Skeletal muscle satellite cell (primary cell): ENCODE measurements at regions not wholly inside any gene's neighbourhood (a gene's known extent, or its start where the extent isn't known, plus 50 kb on each side); places are given as distances from the start of the nearest gene placed in this dataset.
"Not testable (repeated sequence)": the region's sequence is repeated elsewhere in the genome, so short reads cannot be mapped to it uniquely, and the experiment has no call there.

Source experiments
- H3K27me3 ChIP-seq: 2 replicates; pipeline ENCODE4 v1.7.0; 2013; ENCODE audit warnings: low read length; ENCODE audit not compliant: control insufficient read depth, insufficient read depth
- H3K36me3 ChIP-seq: 2 replicates; pipeline ENCODE4 v1.7.0; 2013; ENCODE audit warnings: mild to moderate bottlenecking, control low read depth, low read length; ENCODE audit not compliant: insufficient read depth
- H3K4me1 ChIP-seq: 2 replicates; pipeline ENCODE4 v1.7.0; 2013; ENCODE audit warnings: low read length; ENCODE audit not compliant: control insufficient read depth, insufficient read depth
- H3K4me2 ChIP-seq: 2 replicates; pipeline ENCODE4 v1.7.0; 2013; ENCODE audit warnings: mild to moderate bottlenecking, low read length
- H3K4me3 ChIP-seq: 2 replicates; pipeline ENCODE4 v1.7.0; 2013; ENCODE audit warnings: low read length
- H3K9ac ChIP-seq: 2 replicates; pipeline ENCODE4 v1.7.0; 2013; ENCODE audit warnings: mild to moderate bottlenecking, low read depth, low read length, moderate library complexity
- H3K9me3 ChIP-seq: replicated peaks from 2 replicates; pipeline ENCODE4 v1.7.0; 2013; ENCODE audit warnings: mild to moderate bottlenecking, control low read depth, low read length

DNA sequence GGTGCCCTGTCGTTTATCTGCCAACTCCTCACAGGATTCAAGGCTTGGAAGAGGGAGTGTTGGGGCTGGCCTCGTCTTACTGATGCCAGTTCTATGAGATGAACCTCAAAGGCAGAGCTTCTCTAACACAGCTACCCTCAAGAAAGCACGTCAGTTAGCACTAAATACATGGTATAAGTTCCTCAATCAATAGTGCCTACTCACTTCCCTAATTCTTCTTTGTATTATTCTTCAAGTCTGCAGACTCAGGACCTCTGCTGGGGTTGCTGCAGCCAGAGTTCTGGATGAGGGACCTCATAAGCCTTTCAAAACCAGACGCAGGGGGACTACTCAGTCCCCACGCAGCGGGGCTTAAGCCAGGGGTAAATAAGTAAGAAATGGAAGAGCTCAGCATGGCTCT, 118.3 kb downstream of the VPREB1 start:
- Histone ChIP-seq H3K4me2 (no peak overlapping the region), H3K4me1 (no peaks in the 10 kb centered on the region)

DNA sequence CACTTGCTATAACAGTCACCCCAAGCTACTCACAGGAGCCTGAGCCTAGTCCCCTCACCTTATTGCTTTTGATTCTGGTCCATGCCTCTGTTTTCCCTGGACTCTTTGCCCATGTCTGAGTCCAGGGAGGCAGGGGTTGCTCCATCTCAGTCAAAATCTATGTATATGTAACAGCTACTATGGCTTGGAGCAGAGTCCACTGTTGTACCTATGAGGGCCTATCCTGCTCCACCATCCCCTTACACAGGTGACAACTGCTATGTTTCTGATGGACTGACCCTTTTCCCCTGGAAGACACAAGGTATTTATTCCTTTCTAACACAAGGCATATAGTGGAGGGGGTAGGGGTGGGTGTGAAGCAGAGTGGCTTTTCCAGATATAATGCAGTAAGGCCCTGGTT, 119.6 kb downstream of the VPREB1 start:
- Histone ChIP-seq H3K4me3 (no peak overlapping the region), H3K36me3 (no peaks in the 10 kb centered on the region), H3K27me3 (peaks cover 68% of the 10 kb centered on the region), H3K4me1 (no peaks in the 10 kb centered on the region), H3K9ac (no peak overlapping the region), H3K9me3 (no peaks in the 10 kb centered on the region), H3K4me2 (no peak overlapping the region)

More for the DNA sequence above, 118.3 kb downstream of the VPREB1 start:
- no peaks in the 10 kb centered on the region for H3K36me3 ChIP-seq
- H3K9me3 ChIP-seq: no peaks in the 10 kb centered on the region
- H3K4me3 ChIP-seq: no peak overlapping the region
- H3K27me3 ChIP-seq: peaks cover 68% of the 10 kb centered on the region
- H3K9ac ChIP-seq: no peak overlapping the region

DNA sequence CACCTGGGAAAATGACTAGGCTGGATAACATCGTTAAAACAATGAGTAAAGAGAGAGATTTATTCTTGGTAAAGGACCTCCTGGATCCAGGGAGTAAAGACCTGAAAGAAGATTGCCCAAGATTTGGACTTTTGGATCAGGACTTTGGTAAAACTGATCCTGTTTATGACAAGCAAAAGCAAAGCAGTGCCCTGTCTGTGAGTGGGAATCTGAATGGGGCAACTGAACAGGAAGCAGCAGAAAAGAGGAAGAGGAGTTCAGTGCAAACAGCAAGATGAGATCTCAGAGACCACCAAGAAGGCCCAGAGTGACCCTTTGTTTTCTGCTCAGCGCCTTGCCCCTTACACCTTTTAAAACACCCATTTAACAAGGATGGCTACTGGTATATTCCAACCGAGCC, 122.0 kb downstream of the VPREB1 start:
- no peak overlapping the region for H3K9ac ChIP-seq
- no peak overlapping the region for H3K4me2 ChIP-seq
- H3K4me1 ChIP-seq: no peaks in the 10 kb centered on the region
- H3K4me3 ChIP-seq: no peak overlapping the region
- H3K36me3 ChIP-seq: no peaks in the 10 kb centered on the region
- H3K9me3 ChIP-seq: no peaks in the 10 kb centered on the region
- peaks cover 65% of the 10 kb centered on the region for H3K27me3 ChIP-seq

DNA sequence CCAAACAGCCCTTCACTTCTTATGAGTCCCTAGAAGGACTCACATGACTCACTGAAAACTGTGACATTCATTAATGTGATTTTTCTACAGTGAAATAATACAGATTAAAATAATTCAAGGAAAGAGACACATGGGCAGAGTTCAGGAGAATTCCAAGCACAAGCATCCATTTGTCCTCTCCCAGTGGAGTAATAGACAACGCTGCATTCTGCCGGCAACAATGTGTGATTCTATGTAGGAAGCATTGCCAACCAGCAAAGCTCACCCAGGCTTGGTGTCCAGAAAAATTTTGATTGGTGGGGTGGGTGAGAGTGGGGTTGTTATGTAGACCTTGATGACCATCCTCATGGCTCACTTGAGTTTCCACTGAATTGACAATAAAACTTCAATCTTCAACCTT, 123.9 kb downstream of the VPREB1 start:
- Histone ChIP-seq H3K9me3 (no peaks in the 10 kb centered on the region), H3K9ac (no peak overlapping the region), H3K4me2 (no peak overlapping the region), H3K27me3 (peaks cover 66% of the 10 kb centered on the region), H3K4me3 (no peak overlapping the region), H3K36me3 (no peaks in the 10 kb centered on the region), H3K4me1 (no peaks in the 10 kb centered on the region)

DNA sequence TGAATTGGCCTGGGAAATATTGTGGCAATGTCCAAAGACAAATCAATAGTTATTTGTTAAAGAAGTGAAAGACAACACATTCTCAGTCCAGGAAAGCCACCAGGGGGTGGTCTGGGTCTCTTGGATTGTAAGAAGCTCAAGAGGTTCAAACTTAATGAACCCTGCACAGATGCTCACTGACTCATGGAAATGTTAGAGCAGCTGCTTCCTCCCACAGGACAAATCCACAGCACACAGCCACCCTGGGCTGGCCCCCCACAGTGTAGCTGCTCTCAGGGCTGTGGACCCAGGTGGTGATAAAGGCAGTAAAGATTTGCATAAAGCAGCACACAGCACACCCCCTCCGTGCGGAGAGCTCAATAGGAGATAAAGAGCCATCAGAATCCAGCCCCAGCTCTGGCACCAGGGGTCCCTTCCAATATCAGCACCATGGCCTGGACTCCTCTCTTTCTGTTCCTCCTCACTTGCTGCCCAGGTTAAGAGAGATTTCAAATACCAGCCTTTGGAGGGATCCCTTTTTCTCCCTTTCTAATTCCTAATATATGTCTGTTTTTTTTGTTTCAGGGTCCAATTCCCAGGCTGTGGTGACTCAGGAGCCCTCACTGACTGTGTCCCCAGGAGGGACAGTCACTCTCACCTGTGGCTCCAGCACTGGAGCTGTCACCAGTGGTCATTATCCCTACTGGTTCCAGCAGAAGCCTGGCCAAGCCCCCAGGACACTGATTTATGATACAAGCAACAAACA, 124.8 kb downstream of the VPREB1 start:
- H3K9me3 ChIP-seq, H3K9ac ChIP-seq, H3K4me1 ChIP-seq, H3K4me2 ChIP-seq, H3K4me3 ChIP-seq, H3K36me3 ChIP-seq: not testable (repeated sequence)
- H3K27me3 ChIP-seq: peaks cover 65% of the 10 kb centered on the region

- Histone ChIP-seq H3K27me3 (peaks cover 62% of the 10 kb centered on the region), H3K4me2 (no peak overlapping the region), H3K9me3 (no peaks in the 10 kb centered on the region)
Observed at GRCh38 chr22:22369964-22370270, 125.3 kb downstream of the VPREB1 start.

DNA sequence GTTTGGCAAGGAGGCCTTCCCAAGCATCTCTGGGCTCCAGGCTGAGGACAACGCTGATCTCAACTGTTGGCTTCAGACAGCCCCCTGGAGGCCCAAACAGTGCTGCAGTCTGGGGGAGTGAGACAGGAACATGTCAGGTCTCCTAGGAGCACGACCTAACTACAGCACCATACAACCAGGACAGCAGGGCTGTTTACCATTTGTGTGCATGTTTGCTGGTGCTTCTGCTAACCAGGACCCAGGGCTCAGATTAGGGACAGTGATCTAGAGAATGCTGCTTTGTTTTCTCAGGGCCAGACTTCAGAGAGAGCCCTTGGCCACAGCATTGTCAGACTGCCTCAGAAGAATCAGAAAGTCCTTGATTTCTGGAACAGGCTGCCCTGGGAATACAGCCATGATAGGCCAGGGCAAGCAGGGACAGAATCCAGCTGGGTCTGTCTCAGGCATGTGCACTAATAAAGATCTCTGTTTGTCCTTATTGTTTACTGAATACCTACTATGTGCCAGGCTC, 126.5 kb downstream of the VPREB1 start:
- Histone ChIP-seq H3K4me1 (no peaks in the 10 kb centered on the region), H3K4me2 (no peak overlapping the region), H3K9me3 (no peaks in the 10 kb centered on the region), H3K27me3 (peaks cover 62% of the 10 kb centered on the region), H3K4me3 (no peak overlapping the region), H3K9ac (no peak overlapping the region), H3K36me3 (no peaks in the 10 kb centered on the region)

More at GRCh38 chr22:22369964-22370270, 125.3 kb downstream of the VPREB1 start:
- Histone ChIP-seq H3K36me3 (no peaks in the 10 kb centered on the region), H3K4me1 (no peaks in the 10 kb centered on the region), H3K9ac (no peak overlapping the region), H3K4me3 (no peak overlapping the region)

DNA sequence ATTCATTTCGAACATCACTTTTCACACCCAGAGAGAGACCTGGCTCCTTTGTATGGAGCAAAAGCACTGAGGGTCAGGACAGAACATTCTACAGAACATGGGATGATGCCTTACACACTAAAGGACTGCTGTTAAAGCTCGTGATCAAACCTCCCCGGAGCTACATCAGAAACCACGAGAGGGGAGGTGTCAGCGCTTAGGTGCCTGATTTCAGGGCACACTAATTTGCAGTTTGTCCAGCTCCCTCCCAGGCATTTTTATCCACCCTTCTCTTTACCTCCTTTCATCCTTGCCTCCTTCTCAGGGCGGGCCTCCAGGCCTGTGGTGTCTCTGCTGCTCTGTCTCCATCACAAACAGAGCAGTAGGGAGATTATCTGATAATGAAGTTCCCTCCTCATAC, 127.5 kb downstream of the VPREB1 start:
- no peak overlapping the region for H3K4me3 ChIP-seq
- no peaks in the 10 kb centered on the region for H3K36me3 ChIP-seq
- peaks cover 59% of the 10 kb centered on the region for H3K27me3 ChIP-seq
- no peaks in the 10 kb centered on the region for H3K4me1 ChIP-seq
- H3K9me3 ChIP-seq: no peaks in the 10 kb centered on the region
- H3K9ac ChIP-seq: no peak overlapping the region
- H3K4me2 ChIP-seq: no peak overlapping the region

DNA sequence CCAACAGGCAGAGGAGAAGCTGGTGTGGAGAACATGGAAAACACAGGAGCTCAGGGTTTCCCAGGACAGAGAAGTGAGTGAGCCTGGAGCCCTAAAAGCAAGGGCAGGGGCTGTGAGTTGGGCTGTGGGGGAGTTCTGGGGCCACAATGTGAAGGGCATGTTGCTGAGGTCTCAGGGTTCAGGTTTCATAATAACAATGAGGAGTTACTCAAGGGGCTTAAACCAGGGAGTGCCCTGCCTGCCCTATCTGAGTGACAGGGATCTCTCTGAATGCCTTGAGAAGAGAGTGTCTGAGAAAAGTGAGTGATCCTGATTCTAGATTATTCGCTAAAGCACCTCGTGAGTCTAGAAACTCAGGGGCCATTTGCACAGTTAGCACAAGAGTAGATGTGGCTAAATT, 129.6 kb downstream of the VPREB1 start:
- no peaks in the 10 kb centered on the region for H3K9me3 ChIP-seq
- no peak overlapping the region for H3K9ac ChIP-seq
- H3K4me2 ChIP-seq: no peak overlapping the region
- H3K4me1 ChIP-seq: no peaks in the 10 kb centered on the region
- no peaks in the 10 kb centered on the region for H3K36me3 ChIP-seq
- peaks cover 61% of the 10 kb centered on the region for H3K27me3 ChIP-seq
- H3K4me3 ChIP-seq: no peak overlapping the region

- H3K9me3 ChIP-seq: no peaks in the 10 kb centered on the region
- H3K4me1 ChIP-seq: no peaks in the 10 kb centered on the region
- H3K4me2 ChIP-seq: no peak overlapping the region
- no peaks in the 10 kb centered on the region for H3K36me3 ChIP-seq
- H3K27me3 ChIP-seq: peaks cover 62% of the 10 kb centered on the region
- no peak overlapping the region for H3K4me3 ChIP-seq
- no peak overlapping the region for H3K9ac ChIP-seq
Observed at GRCh38 chr22:22374579-22374978, 130.0 kb downstream of the VPREB1 start.

- Histone ChIP-seq H3K4me1 (no peaks in the 10 kb centered on the region), H3K4me3 (no peak overlapping the region), H3K9me3 (no peaks in the 10 kb centered on the region), H3K9ac (no peak overlapping the region), H3K36me3 (no peaks in the 10 kb centered on the region), H3K27me3 (peaks cover 66% of the 10 kb centered on the region), H3K4me2 (no peak overlapping the region)
Observed at GRCh38 chr22:22375576-22376351, 131.2 kb downstream of the VPREB1 start.

GRCh38 chr22:22376352-22376706, 131.7 kb downstream of the VPREB1 start:
- H3K4me3 ChIP-seq: no peak overlapping the region
- no peaks in the 10 kb centered on the region for H3K4me1 ChIP-seq
- no peak overlapping the region for H3K9ac ChIP-seq
- no peak overlapping the region for H3K4me2 ChIP-seq
- H3K36me3 ChIP-seq: no peaks in the 10 kb centered on the region
- H3K27me3 ChIP-seq: peaks cover 60% of the 10 kb centered on the region
- H3K9me3 ChIP-seq: no peaks in the 10 kb centered on the region
